ENCODE measurements at regions not wholly inside any gene's neighbourhood (a gene's known extent, or its start where the extent isn't known, plus 50 kb on each side); places are given as distances from the start of the nearest gene placed in this dataset.

DNA sequence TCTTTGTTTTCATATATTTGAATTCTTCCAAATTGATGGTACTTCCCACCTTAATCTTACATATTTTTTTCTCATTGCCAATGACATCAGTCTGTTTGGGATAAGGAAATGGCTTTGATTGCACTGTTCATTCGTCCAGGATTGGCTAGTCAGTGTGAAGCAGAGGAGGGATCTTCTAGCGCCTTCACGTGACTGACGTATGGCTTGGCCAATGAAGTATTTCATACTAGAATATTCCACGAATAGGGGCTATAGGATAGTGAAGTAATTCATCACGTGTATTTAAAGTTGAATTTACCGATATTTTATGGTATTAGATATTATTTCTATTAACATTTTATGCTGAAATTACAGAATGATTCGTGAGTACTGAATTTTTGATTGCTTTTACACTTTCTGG, 178.7 kb upstream of the ZFHX3 start:
- no peaks in the 10 kb centered on the region for H3K27me3 Mint-ChIP-seq
- intact Hi-C loops (cut with micrococcal nuclease), result no loop called here
- no peak for ATAC-seq
- no peak for TF ChIP-seq CTCF (IDR thresholded peaks at IDR 0.05)
- ChIA-PET POLR2A (interaction anchor here (0.6 kb wide), 1 partner anchor 14 kb away, joined by 3 read pairs; no protein-coding TSS in a partner anchor), CTCF (no interaction called here)
- H3K4me1 Mint-ChIP-seq (ENCODE audit: low read depth), result no peaks in the 10 kb centered on the region
- no peak overlapping the region for H3K4me3 Mint-ChIP-seq
- no peak overlapping the region for H3K27ac Mint-ChIP-seq
- H3K36me3 Mint-ChIP-seq (ENCODE audit: low read depth), result no peaks in the 10 kb centered on the region
- no peak for DNase-seq
- no peaks in the 10 kb centered on the region for H3K9me3 Mint-ChIP-seq

DNA sequence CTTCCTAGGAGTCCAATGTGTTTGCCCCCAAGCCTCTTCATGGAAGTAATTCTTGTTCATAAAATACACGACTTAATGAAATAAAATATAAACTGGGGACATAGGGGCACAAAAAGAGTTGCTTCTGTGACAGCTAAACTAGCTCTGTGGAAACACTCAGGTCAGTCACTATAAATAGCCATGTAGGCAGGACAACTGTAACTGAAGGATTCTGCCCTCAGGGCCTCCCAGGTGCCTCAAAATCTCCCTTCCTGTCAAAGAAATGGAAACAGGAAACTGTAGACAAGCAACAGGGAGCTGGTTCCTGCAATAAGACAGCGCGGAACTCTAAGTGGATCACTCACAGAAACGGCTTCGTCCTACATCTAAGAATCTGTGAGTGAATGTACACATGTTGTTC, 178.1 kb upstream of the ZFHX3 start:
- Mint-ChIP-seq H3K36me3 (ENCODE audit: low read depth) (no peaks in the 10 kb centered on the region), H3K4me3 (no peak overlapping the region), H3K4me1 (ENCODE audit: low read depth) (no peaks in the 10 kb centered on the region), H3K9me3 (no peaks in the 10 kb centered on the region), H3K27ac (no peak overlapping the region), H3K27me3 (no peaks in the 10 kb centered on the region)
- ATAC-seq (no peak), DNase-seq (no peak)
- ChIA-PET CTCF (no interaction called here), POLR2A (no interaction called here)
- intact Hi-C loops (cut with micrococcal nuclease), result no loop called here
- no peak for TF ChIP-seq CTCF (IDR thresholded peaks at IDR 0.05)

GRCh38 chr16:73220836-73221235, 172.9 kb upstream of the ZFHX3 start:
- no peak for ATAC-seq
- no peak for TF ChIP-seq CTCF (IDR thresholded peaks at IDR 0.05)
- Mint-ChIP-seq H3K27ac (no peak overlapping the region), H3K4me3 (no peak overlapping the region), H3K27me3 (no peaks in the 10 kb centered on the region), H3K4me1 (ENCODE audit: low read depth) (no peaks in the 10 kb centered on the region), H3K36me3 (ENCODE audit: low read depth) (no peaks in the 10 kb centered on the region), H3K9me3 (no peaks in the 10 kb centered on the region)
- DNase-seq, result no peak
- intact Hi-C loops (cut with micrococcal nuclease), result no loop called here
- POLR2A ChIA-PET, result no interaction called here
- CTCF ChIA-PET, result interaction anchor here (1.0 kb wide), 1 partner anchor 24 kb away, joined by 3 read pairs; no protein-coding TSS in a partner anchor

DNA sequence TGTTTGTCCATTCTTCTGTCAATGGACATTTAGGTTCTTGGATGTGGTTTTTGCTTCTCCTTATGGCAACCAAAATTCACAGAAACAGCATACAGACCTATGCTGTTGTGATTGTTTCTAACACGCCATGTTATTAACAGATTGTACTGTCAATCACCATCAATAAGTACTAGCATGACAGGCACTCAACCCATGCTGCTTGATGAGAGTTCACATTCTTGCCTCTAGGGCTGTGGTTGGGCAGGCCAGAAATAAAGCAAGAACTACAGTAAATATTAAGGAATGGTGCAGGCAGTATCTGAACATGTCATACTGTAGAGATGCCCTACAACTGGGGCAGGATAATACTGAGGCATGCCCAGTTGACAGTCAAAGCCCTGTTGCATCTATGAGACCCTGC, 171.2 kb upstream of the ZFHX3 start:
- no peak for ATAC-seq
- H3K27me3 Mint-ChIP-seq, result no peaks in the 10 kb centered on the region
- DNase-seq, result no peak
- no peaks in the 10 kb centered on the region for H3K36me3 Mint-ChIP-seq (ENCODE audit: low read depth)
- no peak overlapping the region for H3K27ac Mint-ChIP-seq
- ChIA-PET POLR2A (interaction anchor here (0.7 kb wide), 1 partner anchor 316 kb away, joined by 3 read pairs; no protein-coding TSS in a partner anchor), CTCF (no interaction called here)
- H3K9me3 Mint-ChIP-seq, result peaks cover 4% of the 10 kb centered on the region
- H3K4me1 Mint-ChIP-seq (ENCODE audit: low read depth), result no peaks in the 10 kb centered on the region
- no peak for TF ChIP-seq CTCF (IDR thresholded peaks at IDR 0.05)
- intact Hi-C loops (cut with micrococcal nuclease), result no loop called here
- no peak overlapping the region for H3K4me3 Mint-ChIP-seq

DNA sequence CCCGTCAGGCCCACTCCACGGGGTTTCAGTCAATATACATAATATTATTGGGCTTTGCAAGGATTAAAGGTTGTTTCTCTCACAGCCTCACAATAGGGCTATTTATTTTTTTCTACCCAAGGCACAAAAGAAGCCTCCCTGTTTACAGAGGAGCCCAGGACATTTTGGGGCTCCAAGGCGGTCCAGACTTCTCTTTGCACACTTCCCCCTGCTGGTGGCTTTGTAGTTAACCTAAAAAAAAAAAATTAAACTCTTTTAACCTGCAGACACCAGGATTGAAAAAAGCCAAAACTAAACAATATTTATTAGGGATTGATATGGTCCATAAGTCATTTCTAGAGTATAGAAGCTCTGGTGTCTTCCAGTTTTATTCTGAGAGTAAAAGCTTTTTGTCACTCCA, 169.7 kb upstream of the ZFHX3 start:
- Mint-ChIP-seq H3K4me1 (ENCODE audit: low read depth) (no peaks in the 10 kb centered on the region), H3K27me3 (no peaks in the 10 kb centered on the region), H3K27ac (no peak overlapping the region), H3K4me3 (no peak overlapping the region), H3K9me3 (peaks cover 4% of the 10 kb centered on the region), H3K36me3 (ENCODE audit: low read depth) (no peaks in the 10 kb centered on the region)
- TF ChIP-seq CTCF (IDR thresholded peaks at IDR 0.05), result no peak
- ChIA-PET POLR2A (no interaction called here), CTCF (no interaction called here)
- DNase-seq, result no peak
- intact Hi-C loops (cut with micrococcal nuclease), result no loop called here
- ATAC-seq, result no peak
